Fibroblast of pulmonary artery (primary cell): ENCODE measurements at regions not wholly inside any gene's neighbourhood (a gene's known extent, or its start where the extent isn't known, plus 50 kb on each side); places are given as distances from the start of the nearest gene placed in this dataset.

ENCODE experiments used
- DNase-seq: peaks from one replicate; pipeline ENCODE4 v3.0.0-alpha.2; 2010; ENCODE audit warnings: low read depth
- H3K4me3 ChIP-seq: replicated peaks from 2 replicates; pipeline ENCODE4 v1.5.1; 2011; ENCODE audit warnings: low read depth, mild to moderate bottlenecking, control low read depth, low read length, moderate library complexity
- CTCF ChIP-seq: IDR thresholded peaks from 2 replicates; pipeline ENCODE4 v1.5.1; 2011; ENCODE audit warnings: mild to moderate bottlenecking, control low read depth, low read length, inconsistent platforms; ENCODE audit errors: missing control alignments

- no peak for TF ChIP-seq CTCF
- no peak overlapping the region for H3K4me3 ChIP-seq
- DNase-seq = no peak
Observed at GRCh38 chr7:109951565-109951928, 1139.4 kb upstream of the LRRN3 start.

- no peak for TF ChIP-seq CTCF
- DNase-seq = no peak
- no peak overlapping the region for H3K4me3 ChIP-seq
Observed at GRCh38 chr7:109955986-109956385, 1134.9 kb upstream of the LRRN3 start.

- TF ChIP-seq CTCF = no peak
- H3K4me3 ChIP-seq = no peak overlapping the region
- DNase-seq = no peak
Observed at GRCh38 chr7:109956916-109957315, 1134.0 kb upstream of the LRRN3 start.

- no peak for TF ChIP-seq CTCF
- no peak overlapping the region for H3K4me3 ChIP-seq
- DNase-seq = no peak
Observed at GRCh38 chr7:109963741-109964140, 1127.2 kb upstream of the LRRN3 start.

- no peak for TF ChIP-seq CTCF
- DNase-seq = no peak
- H3K4me3 ChIP-seq = no peak overlapping the region
Observed at GRCh38 chr7:109964780-109965179, 1126.1 kb upstream of the LRRN3 start.

- no peak for TF ChIP-seq CTCF
- DNase-seq = no peak
- no peak overlapping the region for H3K4me3 ChIP-seq
Observed at GRCh38 chr7:109967406-109967805, 1123.5 kb upstream of the LRRN3 start.

- no peak overlapping the region for H3K4me3 ChIP-seq
- no peak for DNase-seq
- TF ChIP-seq CTCF = no peak
Observed at GRCh38 chr7:109983618-109984017, 1107.3 kb upstream of the LRRN3 start.
